ENCODE measurements at regions not wholly inside any gene's neighbourhood (a gene's known extent, or its start where the extent isn't known, plus 50 kb on each side); places are given as distances from the start of the nearest gene placed in this dataset.

GRCh38 chr9:79985264-79985663, 413.5 kb downstream of the TLE4 start:
- intact Hi-C loops (cut with micrococcal nuclease) (no loop called here), dilution Hi-C loops (cut with MboI; ENCODE audit: extremely low pct_ligation_motif_present, low sequenced_read_pairs) (no loop called here)
- Histone ChIP-seq H3K27ac (ENCODE audit: insufficient read depth, low read depth, low read length) (no peak overlapping the region), H3K27me3 (ENCODE audit: control insufficient read depth in 2 of 2, insufficient read depth in 2 of 2, low read length in 2 of 2) (no peaks in the 10 kb centered on the region), H3K36me3 (ENCODE audit: control insufficient read depth in 2 of 2, extremely low read depth in 1 of 2, insufficient read depth in 2 of 2, low read length in 2 of 2) (no peaks in the 10 kb centered on the region), H3K4me2 (ENCODE audit: insufficient read depth, low read length) (no peak overlapping the region), H2AFZ (ENCODE audit: low read depth, low read length) (no peak overlapping the region), H3K9me1 (replicated peaks; ENCODE audit: control insufficient read depth, extremely low read depth, insufficient read depth, low read length) (no peaks in the 10 kb centered on the region), H3K4me1 (ENCODE audit: control insufficient read depth, extremely low read depth, insufficient read depth, low read length) (no peaks in the 10 kb centered on the region), H3K4me3 (replicated peaks in 1 of 3; ENCODE audit: insufficient read depth in 1 of 3, low read depth in 1 of 3, low read length in 3 of 3) (no peak overlapping the region), H3K9ac (replicated peaks; ENCODE audit: extremely low read depth, insufficient read depth, low read length) (no peak overlapping the region), H4K20me1 (replicated peaks; ENCODE audit: control insufficient read depth, extremely low read depth, insufficient read depth, low read length) (no peaks in the 10 kb centered on the region), H3K9me3 (replicated peaks; ENCODE audit: control insufficient read depth, insufficient read depth, low read length) (no peaks in the 10 kb centered on the region), H3K79me2 (ENCODE audit: control insufficient read depth, insufficient read depth, low read length) (no peaks in the 10 kb centered on the region)
- no TSS peak for BruUV-seq (replicated peaks)
- ChIA-PET CTCF (no interaction called here), POLR2A (no interaction called here)
- FAIRE-seq (no peak), DNase-seq (ENCODE audit: low read depth, low spot score) (no peak)
- TF ChIP-seq MAX (IDR thresholded peaks at IDR 0.05; ENCODE audit: insufficient read depth, insufficient read length), result no peak
- TF ChIP-seq JUN (IDR thresholded peaks at IDR 0.05; ENCODE audit: borderline replicate concordance, insufficient read depth, insufficient read length, low read depth), result no peak
- TF ChIP-seq POLR2AphosphoS5 (IDR thresholded peaks at IDR 0.05; ENCODE audit: insufficient read depth, low read depth, low read length), result no peak
- no peak for TF ChIP-seq EZH2 (IDR thresholded peaks at IDR 0.05; ENCODE audit: borderline replicate concordance, low read depth, low read length, severe bottlenecking)
- TF ChIP-seq GATA2 (IDR thresholded peaks at IDR 0.05; ENCODE audit: insufficient read depth, insufficient read length, low read depth, low read length), result no peak
- TF ChIP-seq FOS (IDR thresholded peaks at IDR 0.05; ENCODE audit: borderline replicate concordance, insufficient read depth, low read length), result no peak

GRCh38 chr9:79984429-79985067, 412.8 kb downstream of the TLE4 start:
- peak; percentile 6 for DNase-seq (ENCODE audit: low read depth, low spot score)
- no peaks in the 10 kb centered on the region for H4K20me1 ChIP-seq (replicated peaks; ENCODE audit: control insufficient read depth, extremely low read depth, insufficient read depth, low read length)
- ChIA-PET POLR2A (no interaction called here), CTCF (no interaction called here)
- TF ChIP-seq MYC (IDR thresholded peaks at IDR 0.05; ENCODE audit: low read depth, low read length), result no peak
- dilution Hi-C loops (cut with MboI; ENCODE audit: extremely low pct_ligation_motif_present, low sequenced_read_pairs), result no loop called here
- H3K4me2 ChIP-seq (ENCODE audit: insufficient read depth, low read length), result no peak overlapping the region
- H3K9me1 ChIP-seq (replicated peaks; ENCODE audit: control insufficient read depth, extremely low read depth, insufficient read depth, low read length), result no peaks in the 10 kb centered on the region
- intact Hi-C loops (cut with micrococcal nuclease), result no loop called here
- H3K27ac ChIP-seq (ENCODE audit: insufficient read depth, low read depth, low read length), result no peak overlapping the region
- no peak overlapping the region for H3K4me3 ChIP-seq (replicated peaks in 1 of 3; ENCODE audit: insufficient read depth in 1 of 3, low read depth in 1 of 3, low read length in 3 of 3)
- no peaks in the 10 kb centered on the region for H3K36me3 ChIP-seq (ENCODE audit: control insufficient read depth in 2 of 2, extremely low read depth in 1 of 2, insufficient read depth in 2 of 2, low read length in 2 of 2)
- BruUV-seq (replicated peaks), result no TSS peak
- no peaks in the 10 kb centered on the region for H3K79me2 ChIP-seq (ENCODE audit: control insufficient read depth, insufficient read depth, low read length)
- no peaks in the 10 kb centered on the region for H3K4me1 ChIP-seq (ENCODE audit: control insufficient read depth, extremely low read depth, insufficient read depth, low read length)
- H3K27me3 ChIP-seq (ENCODE audit: control insufficient read depth in 2 of 2, insufficient read depth in 2 of 2, low read length in 2 of 2), result no peaks in the 10 kb centered on the region
- H3K9me3 ChIP-seq (replicated peaks; ENCODE audit: control insufficient read depth, insufficient read depth, low read length), result no peaks in the 10 kb centered on the region
- H3K9ac ChIP-seq (replicated peaks; ENCODE audit: extremely low read depth, insufficient read depth, low read length), result no peak overlapping the region
- H2AFZ ChIP-seq (ENCODE audit: low read depth, low read length), result no peak overlapping the region
- no peak for FAIRE-seq
